K562 (cell line): ENCODE measurements at regions not wholly inside any gene's neighbourhood (a gene's known extent, or its start where the extent isn't known, plus 50 kb on each side); places are given as distances from the start of the nearest gene placed in this dataset.

Experiments
- ATAC-seq: fragments of 200-7000 bp; cut with Tn5 transposase; 3 replicates; pipeline ENCODE4 v1.9.1; 2020; ENCODE audit warnings: moderate library complexity
- BruUV-seq: library from RNA; stranded (reverse); fragments of 400-500 nt; replicated peaks from 2 replicates; lab custom pipeline; 2021; lab: Mats Ljungman, UMichigan
- CTCF ChIA-PET: fragments of 300-600 bp; formaldehyde crosslinking; extraction: SDS; loops from one replicate; lab custom pipeline; 2021; ENCODE audit warnings: low intra/inter-chr PET ratio; lab: Yijun Ruan, JAX
- POLR2A ChIA-PET: fragments of 300-600, 350-650 bp; sonication (Branson Sonifier 250); formaldehyde crosslinking; extraction: SDS; loops from one replicate; lab custom pipeline; 2021; ENCODE audit warnings: antibody characterized with exemption, inconsistent platforms; lab: Yijun Ruan, JAX
- DNase-seq, 4 experiments: peaks; one replicate each; pipeline versions ENCODE4 v3.0.0 to v3.0.0-alpha.2; 2011 to 2018; ENCODE audit warnings: low spot score in 3 of 4, mixed read lengths in 3 of 4; ENCODE audit errors: extremely low read depth in 1 of 4
- FAIRE-seq: peaks from 2 replicates; lab custom pipeline; 2011; peaks lifted over from hg19 to GRCh38; lab: Jason Lieb, UNC
- H2AFZ ChIP-seq: 2 replicates; pipeline ENCODE4 v1.6.0; 2011; ENCODE audit warnings: low read depth, low read length, control low read depth, inconsistent platforms
- H3K27ac ChIP-seq: fragments of 200-600 bp; 3 replicates; pipeline ENCODE4 v1.8.0; 2011; ENCODE audit warnings: low read depth, mild to moderate bottlenecking, control low read depth, inconsistent platforms, low read length, moderate library complexity, mixed read lengths; ENCODE audit errors: extremely low read depth
- H3K27me3 ChIP-seq, 2 experiments: fragments of 300-600 bp in 1 of 2; 2 replicates in 1 of 2; 3 replicates in 1 of 2; pipeline versions ENCODE4 v1.6.0 to v1.8.0; 2011; ENCODE audit warnings: inconsistent platforms in 2 of 2, low read length in 2 of 2, mild to moderate bottlenecking in 1 of 2, mixed read lengths in 1 of 2, moderate library complexity in 1 of 2; ENCODE audit not compliant: control insufficient read depth in 2 of 2, insufficient read depth in 2 of 2
- H3K36me3 ChIP-seq: fragments of 300-600 bp; 3 replicates; pipeline ENCODE4 v1.8.0; 2011; ENCODE audit warnings: mild to moderate bottlenecking, low read length, inconsistent platforms; ENCODE audit not compliant: control insufficient read depth, insufficient read depth
- H3K4me1 ChIP-seq, 2 experiments: fragments of 200-600 bp in 1 of 2; replicated peaks in 1 of 2; 2 replicates in 1 of 2; 3 replicates in 1 of 2; pipeline versions ENCODE4 v1.5.1 to v1.8.0; 2011; ENCODE audit warnings: inconsistent platforms in 2 of 2, low read length in 2 of 2, mild to moderate bottlenecking in 1 of 2, mixed read lengths in 1 of 2, moderate library complexity in 1 of 2; ENCODE audit not compliant: control insufficient read depth in 2 of 2, insufficient read depth in 2 of 2
- H3K4me2 ChIP-seq: 2 replicates; pipeline ENCODE4 v1.6.1; 2011; ENCODE audit warnings: low read length, control low read depth, inconsistent platforms, mixed read lengths; ENCODE audit not compliant: insufficient read depth
- H3K4me3 ChIP-seq: fragments of 200-600 bp; sonication (generic), shearing (Covaris generic); 2 replicates; pipeline ENCODE4 v1.5.1; 2016; ENCODE audit warnings: control low read depth, inconsistent platforms
- H3K79me2 ChIP-seq: fragments of 200-600 bp; 3 replicates; pipeline ENCODE4 v1.8.0; 2011; ENCODE audit warnings: low read length, inconsistent platforms; ENCODE audit not compliant: control insufficient read depth, insufficient read depth
- H3K9ac ChIP-seq, 2 experiments: 2 replicates each; pipeline versions ENCODE4 v1.6.0 to v1.6.1; 2011; ENCODE audit warnings: low read depth in 2 of 2, low read length in 2 of 2, control low read depth in 1 of 2, inconsistent platforms in 1 of 2, mild to moderate bottlenecking in 1 of 2, mixed read lengths in 1 of 2; ENCODE audit not compliant: insufficient read depth in 1 of 2
- H3K9me1 ChIP-seq: one replicate; pipeline ENCODE4 v1.6.0; 2011; ENCODE audit warnings: inconsistent platforms, mild to moderate bottlenecking, low read length, moderate library complexity; ENCODE audit not compliant: control insufficient read depth, insufficient read depth
- H3K9me3 ChIP-seq: replicated peaks from 2 replicates; pipeline ENCODE4 v1.5.1; 2011; ENCODE audit warnings: low read depth, low read length, inconsistent platforms; ENCODE audit not compliant: control insufficient read depth, insufficient read depth
- H4K20me1 ChIP-seq: replicated peaks from 2 replicates; pipeline ENCODE4 v1.6.1; 2011; ENCODE audit warnings: low read length, inconsistent platforms, mixed read lengths; ENCODE audit not compliant: control insufficient read depth, insufficient read depth
- BRF1 ChIP-seq: IDR thresholded peaks from 3 replicates; pipeline ENCODE4 v1.6.1; 2011; ENCODE audit warnings: borderline replicate concordance, mild to moderate bottlenecking; ENCODE audit not compliant: insufficient read length; ENCODE audit errors: extremely low read depth
- C11orf30 ChIP-seq: fragments of 450-650 bp; IDR thresholded peaks from 2 replicates; pipeline ENCODE4 v1.6.1; 2016; ENCODE audit warnings: low read depth, mild to moderate bottlenecking
- DIDO1 ChIP-seq: fragments of 450-650 bp; IDR thresholded peaks from 2 replicates; pipeline ENCODE4 v1.6.1; 2016; ENCODE audit warnings: low read depth, missing biosample characterization, missing genetic modification characterization
- MAZ ChIP-seq, 2 experiments: fragments of 450-650 bp in 1 of 2; sonication (generic) in 1 of 2; formaldehyde crosslinking; IDR thresholded peaks in 1 of 2; conservative IDR thresholded peaks in 1 of 2; 2 replicates each; pipeline versions ENCODE4 v1.4.0 to v1.5.0; 2020; ENCODE audit warnings: mild to moderate bottlenecking in 1 of 2, missing genetic modification reagents in 1 of 2
- MLX ChIP-seq, 2 experiments: fragments of 450-650 bp in 1 of 2; sonication (generic) in 1 of 2; formaldehyde crosslinking; conservative IDR thresholded peaks; 2 replicates each; pipeline versions ENCODE4 v1.4.0 to v1.8.1; 2020 to 2022; ENCODE audit warnings: mild to moderate bottlenecking in 1 of 2, missing genetic modification reagents in 1 of 2
- MTA1 ChIP-seq: fragments of 450-650 bp; IDR thresholded peaks from 2 replicates; pipeline ENCODE4 v1.6.1; 2017; ENCODE audit warnings: borderline replicate concordance
- MTF1 ChIP-seq: fragments of 250-450 bp; sonication (Bioruptor Pico); IDR thresholded peaks from 2 replicates; pipeline ENCODE4 v1.9.0; 2021; ENCODE audit warnings: moderate library complexity, mild to moderate bottlenecking, inconsistent platforms, borderline replicate concordance
- MYNN ChIP-seq, 2 experiments: sonication (generic); formaldehyde crosslinking in 1 of 2; IDR thresholded peaks; 2 replicates each; pipeline versions ENCODE4 v1.5.0 to v1.6.1; 2016 to 2020; ENCODE audit warnings: antibody characterized with exemption in 1 of 2, missing genetic modification reagents in 1 of 2
- NFXL1 ChIP-seq: fragments of 450-650 bp; formaldehyde crosslinking; IDR thresholded peaks from 2 replicates; pipeline ENCODE4 v1.4.0; 2021; ENCODE audit warnings: mild to moderate bottlenecking
- ZHX1 ChIP-seq: fragments of 150-350 bp; conservative IDR thresholded peaks from 2 replicates; pipeline ENCODE4 v1.6.1; 2014; ENCODE audit warnings: low read length
- WGBS: fragments of 100-300 bp; shearing (Covaris generic); methylation state at CpG from one replicate; pipeline ENCODE4 v1.1.6; 2016; ENCODE audit warnings: low coverage, mixed read lengths; ENCODE audit not compliant: insufficient coverage; ENCODE audit errors: missing lambda C conversion rate; 5-methylcytosine and 5-hydroxymethylcytosine counted together
- in situ Hi-C: fragments of 300-500 bp; cut with MboI; formaldehyde crosslinking; loops from 4 replicates; pipeline ENCODE4 v1.15.0; 2018; ENCODE audit warnings: inconsistent platforms, mixed read lengths
- intact Hi-C: fragments of 100-400 bp; cut with micrococcal nuclease; formaldehyde crosslinking; loops from 2 replicates; pipeline ENCODE4 v1.14.2; 2022

- TF ChIP-seq ZHX1 = no peak
- TF ChIP-seq DIDO1 (tag) = no peak
These were observed 119.9 kb upstream of the ATP2B1 start (continued) for GRCh38 chr12:89828575-89828974.

GRCh38 chr12:89827592-89827991, 119.0 kb upstream of the ATP2B1 start:
- no peak overlapping the region for H2AFZ ChIP-seq
- H3K4me3 ChIP-seq = no peak overlapping the region
- BruUV-seq = no TSS peak
- peak; percentile 37 for FAIRE-seq
- H3K9ac ChIP-seq = no peak overlapping the region
- WGBS = 2% methylated on average over 5 of the region's 5 CpGs
- H3K27me3 ChIP-seq = no peaks in the 10 kb centered on the region
- no peak overlapping the region for H3K4me2 ChIP-seq
- no peak overlapping the region for H3K27ac ChIP-seq
- H4K20me1 ChIP-seq = no peaks in the 10 kb centered on the region
- ATAC-seq = peak; percentile 62; the same call in 2 of the 3 replicates
- DNase-seq = peak; percentile 15 to 58 (median 23)
- H3K9me3 ChIP-seq = no peaks in the 10 kb centered on the region
- in situ Hi-C loops (no loop called here), intact Hi-C loops (no loop called here)
- H3K79me2 ChIP-seq = no peaks in the 10 kb centered on the region
- H3K36me3 ChIP-seq = no peaks in the 10 kb centered on the region
- peaks cover 0 to 11% of the 10 kb centered on the region in 2 experiments; a peak in 3 of 5 replicates for H3K4me1 ChIP-seq
- H3K9me1 ChIP-seq = no peaks in the 10 kb centered on the region
- POLR2A ChIA-PET = no interaction called here
- CTCF ChIA-PET = no interaction called here
- TF ChIP-seq MYNN (IDR thresholded peaks at IDR 0.05) = no peak
- no peak for TF ChIP-seq MYNN (CRISPR knock-in tag; IDR thresholded peaks at IDR 0.05)
- no peak; a peak in 1 of 4 replicates for TF ChIP-seq MAZ (CRISPR knock-in tag; conservative IDR thresholded peaks at IDR 0.05 in 1 of 2, IDR thresholded peaks at IDR 0.05 in 1 of 2)
- TF ChIP-seq MTF1 (CRISPR knock-in tag) = no peak
- TF ChIP-seq C11orf30 = no peak
- TF ChIP-seq BRF1 = no peak
- 0 out of 2 replicates have a peak, but pooled peaks have one; percentile 42 for TF ChIP-seq MTA1
- TF ChIP-seq MLX (CRISPR knock-in tag; conservative IDR thresholded peaks at IDR 0.05) = no peak
- 0 out of 2 replicates have a peak, but pooled peaks have one; percentile 24 for TF ChIP-seq NFXL1 (CRISPR knock-in tag)
